ENCODE measurements at regions not wholly inside any gene's neighbourhood (a gene's known extent, or its start where the extent isn't known, plus 50 kb on each side); places are given as distances from the start of the nearest gene placed in this dataset.

DNA sequence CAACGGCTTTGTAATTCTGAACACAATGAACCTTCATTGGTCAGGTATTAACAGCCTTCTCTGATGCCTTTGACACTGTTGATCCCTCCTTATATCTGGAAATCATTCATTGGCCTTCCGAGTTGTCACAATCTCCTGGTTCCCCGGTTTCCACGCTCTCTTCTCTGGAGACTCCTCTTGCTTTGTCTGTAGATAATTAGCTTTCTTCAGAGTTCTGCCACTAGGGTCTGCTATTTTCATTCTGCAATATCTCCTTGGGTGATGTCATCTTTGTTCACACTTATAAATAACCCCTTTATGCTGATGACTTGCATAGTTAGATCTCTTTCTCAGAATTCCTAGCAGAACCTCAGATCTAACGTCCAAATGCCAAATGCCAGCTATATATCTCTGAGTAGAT, 583.8 kb upstream of the ZNF717 start:
- H3K4me3 ChIP-seq, result no peak overlapping the region

DNA sequence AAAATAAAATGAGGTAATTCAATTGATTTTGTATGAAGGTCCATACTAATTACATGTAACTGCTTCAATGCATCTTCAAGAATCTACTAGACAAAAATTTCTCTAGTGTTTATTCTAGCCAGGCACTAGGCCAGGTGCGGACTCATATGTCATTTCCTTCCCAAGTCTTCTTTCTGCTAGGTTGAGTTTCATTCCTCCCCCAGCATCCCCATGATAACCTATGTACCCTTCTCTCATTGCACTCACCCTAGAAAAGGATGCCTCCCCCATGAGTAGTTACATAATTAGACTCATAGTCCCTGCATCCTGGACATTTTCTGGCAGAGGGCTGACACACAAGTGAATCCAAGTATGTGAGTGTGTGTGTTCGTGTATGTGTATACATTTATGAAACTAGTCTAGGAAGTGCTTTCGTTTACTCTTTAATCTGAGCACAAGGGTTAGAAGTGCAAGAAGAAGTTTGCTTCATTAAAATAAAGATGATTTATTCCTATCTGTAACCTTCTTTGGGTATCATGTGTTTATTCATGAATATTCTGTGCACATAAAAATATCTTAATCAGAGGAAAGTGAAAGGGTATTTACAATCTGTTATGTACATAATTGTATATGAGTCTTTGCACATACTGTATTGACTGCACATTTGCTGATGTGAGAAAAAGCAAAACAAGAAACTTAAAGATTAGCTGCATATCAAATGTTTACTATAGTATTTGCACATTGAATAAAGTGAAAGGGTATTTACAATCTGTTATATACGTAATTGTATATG, 585.6 kb upstream of the ZNF717 start:
- TF ChIP-seq, protein P1, sequence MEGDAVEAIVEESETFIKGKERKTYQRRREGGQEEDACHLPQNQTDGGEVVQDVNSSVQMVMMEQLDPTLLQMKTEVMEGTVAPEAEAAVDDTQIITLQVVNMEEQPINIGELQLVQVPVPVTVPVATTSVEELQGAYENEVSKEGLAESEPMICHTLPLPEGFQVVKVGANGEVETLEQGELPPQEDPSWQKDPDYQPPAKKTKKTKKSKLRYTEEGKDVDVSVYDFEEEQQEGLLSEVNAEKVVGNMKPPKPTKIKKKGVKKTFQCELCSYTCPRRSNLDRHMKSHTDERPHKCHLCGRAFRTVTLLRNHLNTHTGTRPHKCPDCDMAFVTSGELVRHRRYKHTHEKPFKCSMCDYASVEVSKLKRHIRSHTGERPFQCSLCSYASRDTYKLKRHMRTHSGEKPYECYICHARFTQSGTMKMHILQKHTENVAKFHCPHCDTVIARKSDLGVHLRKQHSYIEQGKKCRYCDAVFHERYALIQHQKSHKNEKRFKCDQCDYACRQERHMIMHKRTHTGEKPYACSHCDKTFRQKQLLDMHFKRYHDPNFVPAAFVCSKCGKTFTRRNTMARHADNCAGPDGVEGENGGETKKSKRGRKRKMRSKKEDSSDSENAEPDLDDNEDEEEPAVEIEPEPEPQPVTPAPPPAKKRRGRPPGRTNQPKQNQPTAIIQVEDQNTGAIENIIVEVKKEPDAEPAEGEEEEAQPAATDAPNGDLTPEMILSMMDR (IDR thresholded peaks at IDR 0.05), result no peak
- no peak for DNase-seq (ENCODE audit: low spot score)
- no peaks in the 10 kb centered on the region for H3K27me3 ChIP-seq
- H3K4me3 ChIP-seq, result no peak overlapping the region
- no peaks in the 10 kb centered on the region for H3K36me3 ChIP-seq
- H3K4me1 ChIP-seq, result no peaks in the 10 kb centered on the region
- H3K27ac ChIP-seq, result no peak overlapping the region
- H3K9me3 ChIP-seq, result no peaks in the 10 kb centered on the region

More for the DNA sequence above, 583.8 kb upstream of the ZNF717 start:
- DNase-seq (ENCODE audit: low spot score), result no peak
- H3K9me3 ChIP-seq, result no peaks in the 10 kb centered on the region
- no peaks in the 10 kb centered on the region for H3K36me3 ChIP-seq
- no peak overlapping the region for H3K27ac ChIP-seq
- TF ChIP-seq, protein P1 (IDR thresholded peaks at IDR 0.05), result peak; percentile 21 to 38
- H3K27me3 ChIP-seq, result no peaks in the 10 kb centered on the region
- no peaks in the 10 kb centered on the region for H3K4me1 ChIP-seq

DNA sequence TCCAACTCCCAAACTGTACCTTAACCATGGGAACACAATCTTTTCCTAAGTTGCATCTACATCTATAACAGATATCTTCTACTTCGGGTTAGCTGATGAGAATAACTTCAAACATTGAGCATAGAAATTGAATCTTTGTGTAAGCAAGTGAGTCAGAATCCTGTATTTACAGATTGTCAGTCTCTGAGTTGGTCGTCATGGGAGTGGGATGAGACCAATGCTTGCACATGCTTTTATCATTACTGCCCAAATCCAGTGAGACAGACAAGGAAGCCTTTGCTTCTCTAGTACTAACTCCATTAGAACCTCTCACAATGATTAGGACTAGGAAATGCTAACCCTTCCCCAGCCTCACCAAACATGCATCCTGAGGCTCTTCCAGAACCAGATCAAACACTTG, 587.1 kb upstream of the ZNF717 start:
- no peaks in the 10 kb centered on the region for H3K4me1 ChIP-seq
- TF ChIP-seq, protein P1 (IDR thresholded peaks at IDR 0.05), result no peak
- DNase-seq (ENCODE audit: low spot score), result no peak
- no peak overlapping the region for H3K27ac ChIP-seq
- H3K36me3 ChIP-seq, result no peaks in the 10 kb centered on the region
- no peaks in the 10 kb centered on the region for H3K27me3 ChIP-seq
- no peak overlapping the region for H3K4me3 ChIP-seq
- H3K9me3 ChIP-seq, result no peaks in the 10 kb centered on the region

DNA sequence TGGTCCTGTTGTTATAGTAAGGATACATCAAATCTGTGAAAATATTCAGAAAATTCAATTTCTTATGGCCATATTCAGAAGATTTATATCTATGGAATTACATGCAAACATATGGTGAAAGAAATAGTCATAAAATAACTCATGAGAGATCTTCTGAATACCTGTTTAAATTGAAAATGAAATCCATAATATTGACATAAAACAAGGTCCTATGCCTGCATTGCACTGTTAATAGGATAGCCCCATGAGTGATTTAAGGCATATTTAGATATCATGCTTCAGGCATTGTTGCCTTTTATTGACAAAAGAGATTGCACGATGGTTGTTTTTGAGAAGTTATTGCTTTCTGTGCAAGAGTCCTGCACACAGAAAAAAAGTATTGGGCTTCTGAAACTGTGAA, 591.7 kb upstream of the ZNF717 start:
- Histone ChIP-seq H3K4me3 (no peak overlapping the region), H3K9me3 (no peaks in the 10 kb centered on the region), H3K27me3 (no peaks in the 10 kb centered on the region), H3K36me3 (no peaks in the 10 kb centered on the region), H3K27ac (no peak overlapping the region), H3K4me1 (no peaks in the 10 kb centered on the region)
- TF ChIP-seq, protein P1 (IDR thresholded peaks at IDR 0.05), result no peak
- DNase-seq (ENCODE audit: low spot score), result no peak

DNA sequence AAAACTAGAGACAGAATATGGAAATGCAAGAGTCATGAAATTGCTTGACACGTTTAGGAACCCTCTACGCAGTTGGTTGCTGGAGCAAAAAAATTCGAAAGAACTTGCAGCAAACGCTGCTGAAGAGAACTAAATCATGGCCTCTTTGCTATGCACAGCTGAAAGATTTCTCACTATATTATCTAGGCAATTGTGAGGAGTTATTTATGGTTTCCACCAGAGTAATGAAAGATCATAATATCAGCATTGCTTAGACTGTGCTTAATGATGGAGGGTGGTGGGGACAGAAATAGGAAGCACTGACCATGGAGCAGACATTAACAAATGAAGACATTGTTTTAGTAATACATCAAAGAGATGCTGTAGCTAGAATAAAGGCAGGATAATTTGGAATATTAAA, 593.4 kb upstream of the ZNF717 start:
- no peaks in the 10 kb centered on the region for H3K36me3 ChIP-seq
- no peak for DNase-seq (ENCODE audit: low spot score)
- TF ChIP-seq, protein P1 (IDR thresholded peaks at IDR 0.05), result no peak

DNA sequence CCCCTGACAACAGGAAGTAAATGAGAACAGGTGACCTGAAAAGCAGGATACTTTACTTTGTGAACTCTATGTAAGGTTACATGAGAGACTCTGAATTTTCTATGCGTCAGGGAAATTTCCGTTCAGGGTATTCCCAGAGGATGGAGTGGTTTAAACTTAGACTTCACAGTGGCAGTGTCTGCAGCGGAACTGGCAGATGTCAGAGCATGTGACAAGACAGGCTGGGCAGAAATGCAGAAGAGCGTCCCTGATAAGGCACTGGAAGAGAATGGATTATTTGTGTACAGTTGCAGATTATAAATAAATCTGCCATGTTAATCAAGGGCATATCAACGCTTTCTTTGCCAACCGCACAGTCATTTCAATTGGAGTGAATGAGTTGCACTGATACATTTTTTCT, 598.4 kb upstream of the ZNF717 start:
- no peaks in the 10 kb centered on the region for H3K4me1 ChIP-seq
- H3K4me3 ChIP-seq, result no peak overlapping the region
- H3K27me3 ChIP-seq, result no peaks in the 10 kb centered on the region
- DNase-seq (ENCODE audit: low spot score), result no peak
- no peak overlapping the region for H3K27ac ChIP-seq
- TF ChIP-seq, protein P1 (IDR thresholded peaks at IDR 0.05), result no peak
- no peaks in the 10 kb centered on the region for H3K36me3 ChIP-seq
- no peaks in the 10 kb centered on the region for H3K9me3 ChIP-seq

More for the DNA sequence above, 593.4 kb upstream of the ZNF717 start:
- Histone ChIP-seq H3K9me3 (no peaks in the 10 kb centered on the region), H3K27ac (no peak overlapping the region), H3K4me1 (no peaks in the 10 kb centered on the region), H3K4me3 (no peak overlapping the region), H3K27me3 (no peaks in the 10 kb centered on the region)
